Upper lobe of left lung (tissue), 6 donors: ENCODE measurements at regions not wholly inside any gene's neighbourhood (a gene's known extent, or its start where the extent isn't known, plus 50 kb on each side); places are given as distances from the start of the nearest gene placed in this dataset.

Source experiments
- ATAC-seq, 2 donors: fragments of 200-7000 bp; cut with Tn5 transposase; one replicate each; pipeline ENCODE4 v1.9.1; 2022; ENCODE audit warnings: mild to moderate bottlenecking in 2 of 2, moderate library complexity in 2 of 2; ENCODE audit not compliant: low FRiP score in 2 of 2
- DNase-seq, 2 donors: peaks; one replicate each; pipeline ENCODE4 v3.0.0-alpha.2; 2019 to 2020
- H3K27ac ChIP-seq, 4 donors: fragments of 200-600 bp; sonication (generic); one replicate each; pipeline ENCODE4 v1.5.1; 2016 to 2019
- H3K27me3 ChIP-seq, 4 donors: fragments of 200-600 bp; sonication (generic); one replicate each; pipeline ENCODE4 v1.5.1; 2017 to 2019
- H3K36me3 ChIP-seq, 4 donors: fragments of 200-600 bp; sonication (generic); one replicate each; pipeline ENCODE4 v1.5.1; 2016 to 2019
- H3K4me1 ChIP-seq, 4 donors: fragments of 200-600 bp; sonication (generic); one replicate each; pipeline ENCODE4 v1.5.1; 2018 to 2019
- H3K4me3 ChIP-seq, 4 donors: fragments of 200-600 bp; sonication (generic); one replicate each; pipeline ENCODE4 v1.5.1; 2017 to 2019; ENCODE audit warnings: mild to moderate bottlenecking in 2 of 4, moderate library complexity in 1 of 4
- H3K9me3 ChIP-seq, 4 donors: fragments of 200-600 bp; sonication (generic); one replicate each; pipeline ENCODE4 v1.5.1; 2018 to 2019
- CTCF ChIP-seq, 6 experiments: fragments of 450-650 bp in 4 of 6; fragments of 200-600 bp in 2 of 6; sonication (generic) in 2 of 6; IDR thresholded peaks; one replicate each; pipeline ENCODE4 v1.5.1; 2016 to 2019; ENCODE audit warnings: antibody characterized with exemption in 6 of 6
- EP300 ChIP-seq, 4 donors: sonication (generic); formaldehyde crosslinking; IDR thresholded peaks; one replicate each; pipeline ENCODE4 v1.5.1; 2017; ENCODE audit warnings: antibody characterized with exemption in 4 of 4, control low read depth in 2 of 4
- POLR2A ChIP-seq, 4 donors: fragments of 450-650 bp; IDR thresholded peaks; one replicate each; pipeline ENCODE4 v1.5.1; 2016 to 2017; ENCODE audit warnings: antibody characterized with exemption in 4 of 4, mild to moderate bottlenecking in 2 of 4
- POLR2AphosphoS5 ChIP-seq, 2 donors: sonication (generic); formaldehyde crosslinking; IDR thresholded peaks; one replicate each; pipeline ENCODE4 v1.5.1; 2017; ENCODE audit warnings: antibody characterized with exemption in 2 of 2
- WGBS, 2 donors: methylation state at CpG; one replicate each; pipeline ENCODE4 v1.1.5; 2017 to 2018; 5-methylcytosine and 5-hydroxymethylcytosine counted together
- donor health status: DM: no; HTN: no; CAD: no; lungs with moderate emphysema.
- donor health status: DM: no; HTN: yes; CAD: no; lungs with severe emphysema.

GRCh38 chrX:106220177-106220576, 52.1 kb downstream of the PWWP3B start:
- Histone ChIP-seq H3K9me3 (no peaks in the 10 kb centered on the region), H3K27ac (no peak overlapping the region), H3K36me3 (no peaks in the 10 kb centered on the region), H3K4me1 (no peaks in the 10 kb centered on the region), H3K4me3 (no peak overlapping the region), H3K27me3 (no peaks in the 10 kb centered on the region)
- WGBS, 2 donors = 45 to 47% methylated on average over 2 of the region's 2 CpGs
- TF ChIP-seq EP300 (IDR thresholded peaks at IDR 0.05) (no peak), POLR2A (IDR thresholded peaks at IDR 0.05) (no peak), POLR2AphosphoS5 (IDR thresholded peaks at IDR 0.05) (no peak), CTCF (IDR thresholded peaks at IDR 0.05) (no peak)
- ATAC-seq (no peak), DNase-seq (no peak)

- Histone ChIP-seq H3K4me3 (no peak overlapping the region), H3K36me3 (no peaks in the 10 kb centered on the region), H3K4me1 (no peaks in the 10 kb centered on the region), H3K27me3 (no peaks in the 10 kb centered on the region), H3K27ac (no peak overlapping the region), H3K9me3 (no peaks in the 10 kb centered on the region)
- DNase-seq (no peak), ATAC-seq (no peak)
- no peak for TF ChIP-seq CTCF (IDR thresholded peaks at IDR 0.05)
- no peak for TF ChIP-seq EP300 (IDR thresholded peaks at IDR 0.05)
- TF ChIP-seq POLR2A (IDR thresholded peaks at IDR 0.05) = no peak
- TF ChIP-seq POLR2AphosphoS5 (IDR thresholded peaks at IDR 0.05) = no peak
Measured at GRCh38 chrX:106243376-106243775, 75.3 kb downstream of the PWWP3B start.

GRCh38 chrX:106246511-106246910, 78.4 kb downstream of the PWWP3B start:
- DNase-seq (no peak), ATAC-seq (no peak)
- Histone ChIP-seq H3K27me3 (no peaks in the 10 kb centered on the region), H3K27ac (no peak overlapping the region), H3K4me3 (no peak overlapping the region), H3K4me1 (no peaks in the 10 kb centered on the region), H3K36me3 (no peaks in the 10 kb centered on the region), H3K9me3 (no peaks in the 10 kb centered on the region)
- TF ChIP-seq CTCF (IDR thresholded peaks at IDR 0.05) (no peak), POLR2A (IDR thresholded peaks at IDR 0.05) (no peak), EP300 (IDR thresholded peaks at IDR 0.05) (no peak), POLR2AphosphoS5 (IDR thresholded peaks at IDR 0.05) (no peak)
- WGBS, 2 donors = 50 to 72% methylated on average over 3 of the region's 3 CpGs

DNA sequence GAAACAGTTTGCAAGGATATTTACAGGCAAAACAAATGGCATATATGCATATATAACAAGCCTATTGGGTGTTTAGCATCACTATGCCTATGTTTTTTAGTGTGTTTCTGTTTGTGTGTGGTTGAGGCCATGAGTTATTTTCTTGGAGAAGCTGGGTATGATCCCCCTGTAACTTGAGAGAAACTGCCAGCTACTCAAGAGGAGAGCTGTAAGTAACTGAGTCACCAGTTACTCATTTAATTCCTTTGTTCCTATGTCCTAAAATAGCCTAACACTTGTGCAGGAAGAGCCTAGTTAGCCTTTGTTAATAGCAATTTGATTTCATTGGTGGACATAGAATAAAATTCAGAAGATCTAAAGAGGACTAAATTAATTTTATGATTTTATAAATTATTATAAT, 79.1 kb downstream of the PWWP3B start:
- H3K4me3 ChIP-seq = no peak overlapping the region
- no peak for TF ChIP-seq POLR2A (IDR thresholded peaks at IDR 0.05)
- no peak for TF ChIP-seq EP300 (IDR thresholded peaks at IDR 0.05)
- no peak for TF ChIP-seq POLR2AphosphoS5 (IDR thresholded peaks at IDR 0.05)
- H3K4me1 ChIP-seq = no peaks in the 10 kb centered on the region
- no peak for DNase-seq
- no peak overlapping the region for H3K27ac ChIP-seq
- H3K27me3 ChIP-seq = no peaks in the 10 kb centered on the region
- no peaks in the 10 kb centered on the region for H3K36me3 ChIP-seq
- ATAC-seq = no peak
- H3K9me3 ChIP-seq = no peaks in the 10 kb centered on the region

DNA sequence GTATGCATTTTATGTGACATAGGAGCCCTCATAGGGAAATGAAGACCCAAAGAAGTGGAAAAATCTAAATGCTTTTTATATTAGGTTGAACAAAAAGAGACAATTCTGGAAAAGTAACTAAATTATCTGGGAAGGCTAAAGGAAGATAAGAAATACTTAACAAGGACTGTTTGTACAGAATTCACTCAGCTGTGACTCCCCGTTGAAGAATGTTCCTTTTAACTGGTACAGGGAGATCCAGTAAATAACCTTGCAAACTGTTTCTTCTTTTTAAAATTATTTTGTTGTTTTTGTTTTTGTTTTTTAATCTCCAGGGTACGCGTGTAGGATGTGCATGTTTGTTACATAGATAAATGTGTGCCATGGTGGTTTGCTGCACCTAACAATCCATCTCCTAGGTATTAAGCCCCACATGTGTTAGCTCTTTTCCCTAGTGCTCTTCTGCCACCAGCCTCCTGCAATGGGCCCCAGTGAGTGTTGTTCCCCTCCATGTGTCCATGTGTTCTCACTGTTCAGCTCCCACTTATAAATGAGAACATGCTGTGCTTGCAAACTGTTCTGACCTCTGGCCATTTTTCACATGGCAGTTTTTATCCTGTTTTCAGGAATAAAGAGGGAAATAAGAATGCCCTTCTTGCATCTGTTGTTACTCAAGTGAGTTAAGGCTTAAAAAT, 81.7 kb downstream of the PWWP3B start:
- no peaks in the 10 kb centered on the region for H3K9me3 ChIP-seq
- H3K36me3 ChIP-seq = no peaks in the 10 kb centered on the region
- no peak for ATAC-seq
- TF ChIP-seq CTCF (IDR thresholded peaks at IDR 0.05) (no peak), EP300 (IDR thresholded peaks at IDR 0.05) (no peak), POLR2A (IDR thresholded peaks at IDR 0.05) (no peak), POLR2AphosphoS5 (IDR thresholded peaks at IDR 0.05) (no peak)
- H3K4me1 ChIP-seq = no peaks in the 10 kb centered on the region
- no peak for DNase-seq
- H3K27ac ChIP-seq = no peak overlapping the region
- 76 to 93% methylated on average over 3 of the region's 3 CpGs for WGBS, 2 donors
- H3K4me3 ChIP-seq = no peak overlapping the region
- no peaks in the 10 kb centered on the region for H3K27me3 ChIP-seq
